Testis (tissue), 2 donors: ENCODE measurements at regions not wholly inside any gene's neighbourhood (a gene's known extent, or its start where the extent isn't known, plus 50 kb on each side); places are given as distances from the start of the nearest gene placed in this dataset.

Experiments
- DNase-seq: peaks from one replicate; pipeline ENCODE4 v3.0.0-alpha.2; 2019
- H3K27ac ChIP-seq, 2 donors: fragments of 200-600 bp; sonication (generic); one replicate each; pipeline ENCODE4 v1.5.1; 2019
- H3K27me3 ChIP-seq: fragments of 200-600 bp; sonication (generic); one replicate; pipeline ENCODE4 v1.5.1; 2019
- H3K36me3 ChIP-seq: fragments of 200-600 bp; sonication (generic); one replicate; pipeline ENCODE4 v1.5.1; 2017; ENCODE audit warnings: low read depth; ENCODE audit errors: missing control alignments
- H3K4me1 ChIP-seq: fragments of 200-600 bp; sonication (generic); one replicate; pipeline ENCODE4 v1.5.1; 2019
- H3K4me3 ChIP-seq, 2 donors: fragments of 200-600 bp; sonication (generic); one replicate each; pipeline ENCODE4 v1.5.1; 2017 to 2019
- H3K9me3 ChIP-seq: fragments of 200-600 bp; sonication (generic); one replicate; pipeline ENCODE4 v1.5.1; 2017
- POLR2A ChIP-seq: fragments of 450-650 bp; IDR thresholded peaks from one replicate; pipeline ENCODE4 v1.6.1; 2017; ENCODE audit warnings: antibody characterized with exemption, mild to moderate bottlenecking, moderate library complexity
- WGBS, 2 donors: methylation state at CpG; one replicate each; pipeline ENCODE4 v1.1.5; 2018; 5-methylcytosine and 5-hydroxymethylcytosine counted together
- intact Hi-C: fragments of 100-400 bp; cut with DNase I; formaldehyde crosslinking; loops from one replicate; pipeline ENCODE4 v1.15.1; 2023; ENCODE audit warnings: low total_unique reads
- TF ChIP-seq, protein P1 (sequence below), 3 experiments: fragments of 450-650 bp in 2 of 3; fragments of 200-600 bp in 1 of 3; sonication (generic) in 1 of 3; IDR thresholded peaks; one replicate each; pipeline ENCODE4 v1.5.1; 2016 to 2019; ENCODE audit warnings: antibody characterized with exemption in 3 of 3, mild to moderate bottlenecking in 2 of 3, moderate library complexity in 1 of 3

- Histone ChIP-seq H3K9me3 (no peaks in the 10 kb centered on the region), H3K4me3 (no peak overlapping the region), H3K27ac (no peak overlapping the region), H3K27me3 (no peaks in the 10 kb centered on the region), H3K36me3 (no peaks in the 10 kb centered on the region), H3K4me1 (no peaks in the 10 kb centered on the region)
- WGBS, 2 donors: 66 to 67% methylated on average over 4 of the region's 4 CpGs
- intact Hi-C loops: no loop called here
- no peak for TF ChIP-seq POLR2A
- TF ChIP-seq, protein P1, sequence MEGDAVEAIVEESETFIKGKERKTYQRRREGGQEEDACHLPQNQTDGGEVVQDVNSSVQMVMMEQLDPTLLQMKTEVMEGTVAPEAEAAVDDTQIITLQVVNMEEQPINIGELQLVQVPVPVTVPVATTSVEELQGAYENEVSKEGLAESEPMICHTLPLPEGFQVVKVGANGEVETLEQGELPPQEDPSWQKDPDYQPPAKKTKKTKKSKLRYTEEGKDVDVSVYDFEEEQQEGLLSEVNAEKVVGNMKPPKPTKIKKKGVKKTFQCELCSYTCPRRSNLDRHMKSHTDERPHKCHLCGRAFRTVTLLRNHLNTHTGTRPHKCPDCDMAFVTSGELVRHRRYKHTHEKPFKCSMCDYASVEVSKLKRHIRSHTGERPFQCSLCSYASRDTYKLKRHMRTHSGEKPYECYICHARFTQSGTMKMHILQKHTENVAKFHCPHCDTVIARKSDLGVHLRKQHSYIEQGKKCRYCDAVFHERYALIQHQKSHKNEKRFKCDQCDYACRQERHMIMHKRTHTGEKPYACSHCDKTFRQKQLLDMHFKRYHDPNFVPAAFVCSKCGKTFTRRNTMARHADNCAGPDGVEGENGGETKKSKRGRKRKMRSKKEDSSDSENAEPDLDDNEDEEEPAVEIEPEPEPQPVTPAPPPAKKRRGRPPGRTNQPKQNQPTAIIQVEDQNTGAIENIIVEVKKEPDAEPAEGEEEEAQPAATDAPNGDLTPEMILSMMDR (IDR thresholded peaks at IDR 0.05): no peak
- DNase-seq: no peak
These were observed 631.5 kb upstream of the PTBP2 start for GRCh38 chr1:96090134-96090533.

- Histone ChIP-seq H3K27ac (no peak overlapping the region), H3K36me3 (no peaks in the 10 kb centered on the region), H3K4me3 (no peak overlapping the region), H3K9me3 (no peaks in the 10 kb centered on the region), H3K4me1 (no peaks in the 10 kb centered on the region), H3K27me3 (no peaks in the 10 kb centered on the region)
- TF ChIP-seq POLR2A: no peak
- TF ChIP-seq, protein P1 (IDR thresholded peaks at IDR 0.05): no peak
- no peak for DNase-seq
- intact Hi-C loops: no loop called here
- WGBS, 2 donors: 85% methylated on average over 2 of the region's 2 CpGs
These were observed 625.6 kb upstream of the PTBP2 start for GRCh38 chr1:96095849-96096612.

GRCh38 chr1:96096613-96097321, 624.8 kb upstream of the PTBP2 start:
- 83 to 89% methylated on average over 5 of the region's 5 CpGs for WGBS, 2 donors

DNA sequence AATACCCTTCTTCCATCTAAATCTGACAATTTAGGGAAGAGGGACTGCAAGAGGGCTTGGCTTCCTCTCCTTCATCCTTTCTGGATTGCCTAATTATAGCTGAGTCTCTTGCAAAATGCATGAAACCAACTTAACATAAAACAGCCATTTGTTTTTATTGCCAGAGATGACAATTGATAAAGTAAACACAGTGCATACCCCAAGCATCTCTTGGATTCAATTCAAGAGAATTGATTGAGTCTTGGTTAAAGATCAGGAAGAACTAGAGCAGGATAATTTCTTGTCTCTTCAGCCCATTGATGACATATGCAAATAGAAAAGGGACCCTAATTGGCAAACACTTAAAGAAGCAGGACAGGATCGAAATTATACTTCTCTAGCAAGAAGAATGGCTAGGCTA, 617.1 kb upstream of the PTBP2 start:
- no peaks in the 10 kb centered on the region for H3K9me3 ChIP-seq
- H3K27me3 ChIP-seq: no peaks in the 10 kb centered on the region
- intact Hi-C loops: no loop called here
- H3K4me3 ChIP-seq: no peak overlapping the region
- H3K27ac ChIP-seq: no peak overlapping the region
- H3K36me3 ChIP-seq: no peaks in the 10 kb centered on the region
- no peaks in the 10 kb centered on the region for H3K4me1 ChIP-seq
- TF ChIP-seq, protein P1 (IDR thresholded peaks at IDR 0.05): no peak
- no peak for TF ChIP-seq POLR2A
- no peak for DNase-seq
- 48 to 67% methylated on average over 1 of the region's 1 CpG for WGBS, 2 donors

More at GRCh38 chr1:96096613-96097321, 624.8 kb upstream of the PTBP2 start:
- Histone ChIP-seq H3K36me3 (no peaks in the 10 kb centered on the region), H3K27me3 (no peaks in the 10 kb centered on the region), H3K4me1 (no peaks in the 10 kb centered on the region), H3K9me3 (no peaks in the 10 kb centered on the region), H3K4me3 (no peak overlapping the region), H3K27ac (no peak overlapping the region)
- intact Hi-C loops: no loop called here
- TF ChIP-seq, protein P1 (IDR thresholded peaks at IDR 0.05): no peak
- TF ChIP-seq POLR2A: no peak
- no peak for DNase-seq
